ENCODE measurements at regions not wholly inside any gene's neighbourhood (a gene's known extent, or its start where the extent isn't known, plus 50 kb on each side); places are given as distances from the start of the nearest gene placed in this dataset.

DNA sequence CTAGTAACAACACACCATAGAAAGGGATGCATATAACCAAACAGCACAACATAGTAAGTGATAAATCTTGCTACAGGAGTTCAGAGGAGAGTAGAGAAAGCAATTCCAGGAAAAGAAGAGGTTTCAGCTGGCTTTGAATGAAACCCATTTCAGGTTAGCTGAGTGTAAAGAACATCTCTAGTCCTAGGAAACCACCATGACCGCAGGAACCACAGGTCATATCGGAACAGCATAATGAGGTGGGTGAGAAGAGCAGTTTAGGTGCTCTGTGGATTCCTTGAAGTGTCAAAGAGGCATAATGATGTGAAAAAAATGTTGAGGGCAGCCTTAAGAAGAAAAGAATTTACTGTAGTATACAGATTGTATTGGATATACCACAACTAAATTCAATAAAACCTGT is 507.5 kb downstream of the MTRR start (continued):
- TF ChIP-seq, protein P1, sequence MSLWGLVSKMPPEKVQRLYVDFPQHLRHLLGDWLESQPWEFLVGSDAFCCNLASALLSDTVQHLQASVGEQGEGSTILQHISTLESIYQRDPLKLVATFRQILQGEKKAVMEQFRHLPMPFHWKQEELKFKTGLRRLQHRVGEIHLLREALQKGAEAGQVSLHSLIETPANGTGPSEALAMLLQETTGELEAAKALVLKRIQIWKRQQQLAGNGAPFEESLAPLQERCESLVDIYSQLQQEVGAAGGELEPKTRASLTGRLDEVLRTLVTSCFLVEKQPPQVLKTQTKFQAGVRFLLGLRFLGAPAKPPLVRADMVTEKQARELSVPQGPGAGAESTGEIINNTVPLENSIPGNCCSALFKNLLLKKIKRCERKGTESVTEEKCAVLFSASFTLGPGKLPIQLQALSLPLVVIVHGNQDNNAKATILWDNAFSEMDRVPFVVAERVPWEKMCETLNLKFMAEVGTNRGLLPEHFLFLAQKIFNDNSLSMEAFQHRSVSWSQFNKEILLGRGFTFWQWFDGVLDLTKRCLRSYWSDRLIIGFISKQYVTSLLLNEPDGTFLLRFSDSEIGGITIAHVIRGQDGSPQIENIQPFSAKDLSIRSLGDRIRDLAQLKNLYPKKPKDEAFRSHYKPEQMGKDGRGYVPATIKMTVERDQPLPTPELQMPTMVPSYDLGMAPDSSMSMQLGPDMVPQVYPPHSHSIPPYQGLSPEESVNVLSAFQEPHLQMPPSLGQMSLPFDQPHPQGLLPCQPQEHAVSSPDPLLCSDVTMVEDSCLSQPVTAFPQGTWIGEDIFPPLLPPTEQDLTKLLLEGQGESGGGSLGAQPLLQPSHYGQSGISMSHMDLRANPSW (CRISPR knock-in tag; conservative IDR thresholded peaks at IDR 0.05; ENCODE audit: low read depth): no peak
- TF ChIP-seq CREB1 (CRISPR knock-in tag; IDR thresholded peaks at IDR 0.05): no peak
- TF ChIP-seq ZNF423 (CRISPR knock-in tag; IDR thresholded peaks at IDR 0.05): no peak
- TF ChIP-seq, protein P2, sequence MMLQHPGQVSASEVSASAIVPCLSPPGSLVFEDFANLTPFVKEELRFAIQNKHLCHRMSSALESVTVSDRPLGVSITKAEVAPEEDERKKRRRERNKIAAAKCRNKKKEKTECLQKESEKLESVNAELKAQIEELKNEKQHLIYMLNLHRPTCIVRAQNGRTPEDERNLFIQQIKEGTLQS (CRISPR knock-in tag; conservative IDR thresholded peaks at IDR 0.05): no peak
- no peak for TF ChIP-seq GABPB1 (CRISPR knock-in tag; IDR thresholded peaks at IDR 0.05)
- TF ChIP-seq RORB (CRISPR knock-in tag; IDR thresholded peaks at IDR 0.05): no peak
- TF ChIP-seq, protein P3, sequence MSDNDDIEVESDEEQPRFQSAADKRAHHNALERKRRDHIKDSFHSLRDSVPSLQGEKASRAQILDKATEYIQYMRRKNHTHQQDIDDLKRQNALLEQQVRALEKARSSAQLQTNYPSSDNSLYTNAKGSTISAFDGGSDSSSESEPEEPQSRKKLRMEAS (CRISPR knock-in tag; IDR thresholded peaks at IDR 0.05): no peak
- TF ChIP-seq, protein P4, sequence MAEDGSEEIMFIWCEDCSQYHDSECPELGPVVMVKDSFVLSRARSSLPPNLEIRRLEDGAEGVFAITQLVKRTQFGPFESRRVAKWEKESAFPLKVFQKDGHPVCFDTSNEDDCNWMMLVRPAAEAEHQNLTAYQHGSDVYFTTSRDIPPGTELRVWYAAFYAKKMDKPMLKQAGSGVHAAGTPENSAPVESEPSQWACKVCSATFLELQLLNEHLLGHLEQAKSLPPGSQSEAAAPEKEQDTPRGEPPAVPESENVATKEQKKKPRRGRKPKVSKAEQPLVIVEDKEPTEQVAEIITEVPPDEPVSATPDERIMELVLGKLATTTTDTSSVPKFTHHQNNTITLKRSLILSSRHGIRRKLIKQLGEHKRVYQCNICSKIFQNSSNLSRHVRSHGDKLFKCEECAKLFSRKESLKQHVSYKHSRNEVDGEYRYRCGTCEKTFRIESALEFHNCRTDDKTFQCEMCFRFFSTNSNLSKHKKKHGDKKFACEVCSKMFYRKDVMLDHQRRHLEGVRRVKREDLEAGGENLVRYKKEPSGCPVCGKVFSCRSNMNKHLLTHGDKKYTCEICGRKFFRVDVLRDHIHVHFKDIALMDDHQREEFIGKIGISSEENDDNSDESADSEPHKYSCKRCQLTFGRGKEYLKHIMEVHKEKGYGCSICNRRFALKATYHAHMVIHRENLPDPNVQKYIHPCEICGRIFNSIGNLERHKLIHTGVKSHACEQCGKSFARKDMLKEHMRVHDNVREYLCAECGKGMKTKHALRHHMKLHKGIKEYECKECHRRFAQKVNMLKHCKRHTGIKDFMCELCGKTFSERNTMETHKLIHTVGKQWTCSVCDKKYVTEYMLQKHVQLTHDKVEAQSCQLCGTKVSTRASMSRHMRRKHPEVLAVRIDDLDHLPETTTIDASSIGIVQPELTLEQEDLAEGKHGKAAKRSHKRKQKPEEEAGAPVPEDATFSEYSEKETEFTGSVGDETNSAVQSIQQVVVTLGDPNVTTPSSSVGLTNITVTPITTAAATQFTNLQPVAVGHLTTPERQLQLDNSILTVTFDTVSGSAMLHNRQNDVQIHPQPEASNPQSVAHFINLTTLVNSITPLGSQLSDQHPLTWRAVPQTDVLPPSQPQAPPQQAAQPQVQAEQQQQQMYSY (CRISPR knock-in tag; IDR thresholded peaks at IDR 0.05): no peak
- TF ChIP-seq ETV6 (CRISPR knock-in tag; IDR thresholded peaks at IDR 0.05): no peak

DNA sequence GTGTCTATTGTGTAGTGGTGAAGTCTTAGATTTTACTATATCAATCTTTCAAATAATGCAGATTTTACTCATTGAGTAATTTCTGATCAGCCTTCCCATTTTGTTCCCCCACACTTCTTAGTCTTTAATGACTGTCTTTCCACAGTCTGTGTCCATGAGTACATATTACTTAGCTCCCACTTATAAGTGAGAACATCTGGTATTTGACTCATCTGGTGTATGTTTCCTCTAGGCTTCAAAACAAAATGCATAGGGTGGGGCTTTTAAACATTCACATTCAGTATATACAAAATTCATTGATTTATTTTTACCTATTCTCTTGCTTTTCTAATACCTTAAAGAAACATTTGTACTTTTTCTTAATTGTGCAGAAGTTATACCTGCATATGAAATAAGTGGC is 513.0 kb downstream of the MTRR start:
- TF ChIP-seq, protein P5, sequence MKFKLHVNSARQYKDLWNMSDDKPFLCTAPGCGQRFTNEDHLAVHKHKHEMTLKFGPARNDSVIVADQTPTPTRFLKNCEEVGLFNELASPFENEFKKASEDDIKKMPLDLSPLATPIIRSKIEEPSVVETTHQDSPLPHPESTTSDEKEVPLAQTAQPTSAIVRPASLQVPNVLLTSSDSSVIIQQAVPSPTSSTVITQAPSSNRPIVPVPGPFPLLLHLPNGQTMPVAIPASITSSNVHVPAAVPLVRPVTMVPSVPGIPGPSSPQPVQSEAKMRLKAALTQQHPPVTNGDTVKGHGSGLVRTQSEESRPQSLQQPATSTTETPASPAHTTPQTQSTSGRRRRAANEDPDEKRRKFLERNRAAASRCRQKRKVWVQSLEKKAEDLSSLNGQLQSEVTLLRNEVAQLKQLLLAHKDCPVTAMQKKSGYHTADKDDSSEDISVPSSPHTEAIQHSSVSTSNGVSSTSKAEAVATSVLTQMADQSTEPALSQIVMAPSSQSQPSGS (CRISPR knock-in tag; IDR thresholded peaks at IDR 0.05; ENCODE audit: borderline replicate concordance, low read depth): no peak
- TF ChIP-seq, protein P6, sequence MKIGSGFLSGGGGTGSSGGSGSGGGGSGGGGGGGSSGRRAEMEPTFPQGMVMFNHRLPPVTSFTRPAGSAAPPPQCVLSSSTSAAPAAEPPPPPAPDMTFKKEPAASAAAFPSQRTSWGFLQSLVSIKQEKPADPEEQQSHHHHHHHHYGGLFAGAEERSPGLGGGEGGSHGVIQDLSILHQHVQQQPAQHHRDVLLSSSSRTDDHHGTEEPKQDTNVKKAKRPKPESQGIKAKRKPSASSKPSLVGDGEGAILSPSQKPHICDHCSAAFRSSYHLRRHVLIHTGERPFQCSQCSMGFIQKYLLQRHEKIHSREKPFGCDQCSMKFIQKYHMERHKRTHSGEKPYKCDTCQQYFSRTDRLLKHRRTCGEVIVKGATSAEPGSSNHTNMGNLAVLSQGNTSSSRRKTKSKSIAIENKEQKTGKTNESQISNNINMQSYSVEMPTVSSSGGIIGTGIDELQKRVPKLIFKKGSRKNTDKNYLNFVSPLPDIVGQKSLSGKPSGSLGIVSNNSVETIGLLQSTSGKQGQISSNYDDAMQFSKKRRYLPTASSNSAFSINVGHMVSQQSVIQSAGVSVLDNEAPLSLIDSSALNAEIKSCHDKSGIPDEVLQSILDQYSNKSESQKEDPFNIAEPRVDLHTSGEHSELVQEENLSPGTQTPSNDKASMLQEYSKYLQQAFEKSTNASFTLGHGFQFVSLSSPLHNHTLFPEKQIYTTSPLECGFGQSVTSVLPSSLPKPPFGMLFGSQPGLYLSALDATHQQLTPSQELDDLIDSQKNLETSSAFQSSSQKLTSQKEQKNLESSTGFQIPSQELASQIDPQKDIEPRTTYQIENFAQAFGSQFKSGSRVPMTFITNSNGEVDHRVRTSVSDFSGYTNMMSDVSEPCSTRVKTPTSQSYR (CRISPR knock-in tag; IDR thresholded peaks at IDR 0.05): no peak
- TF ChIP-seq NFE2L1 (CRISPR knock-in tag; IDR thresholded peaks at IDR 0.05): no peak
- TF ChIP-seq ZNF416 (CRISPR knock-in tag; IDR thresholded peaks at IDR 0.05): no peak
- TF ChIP-seq, protein P7, sequence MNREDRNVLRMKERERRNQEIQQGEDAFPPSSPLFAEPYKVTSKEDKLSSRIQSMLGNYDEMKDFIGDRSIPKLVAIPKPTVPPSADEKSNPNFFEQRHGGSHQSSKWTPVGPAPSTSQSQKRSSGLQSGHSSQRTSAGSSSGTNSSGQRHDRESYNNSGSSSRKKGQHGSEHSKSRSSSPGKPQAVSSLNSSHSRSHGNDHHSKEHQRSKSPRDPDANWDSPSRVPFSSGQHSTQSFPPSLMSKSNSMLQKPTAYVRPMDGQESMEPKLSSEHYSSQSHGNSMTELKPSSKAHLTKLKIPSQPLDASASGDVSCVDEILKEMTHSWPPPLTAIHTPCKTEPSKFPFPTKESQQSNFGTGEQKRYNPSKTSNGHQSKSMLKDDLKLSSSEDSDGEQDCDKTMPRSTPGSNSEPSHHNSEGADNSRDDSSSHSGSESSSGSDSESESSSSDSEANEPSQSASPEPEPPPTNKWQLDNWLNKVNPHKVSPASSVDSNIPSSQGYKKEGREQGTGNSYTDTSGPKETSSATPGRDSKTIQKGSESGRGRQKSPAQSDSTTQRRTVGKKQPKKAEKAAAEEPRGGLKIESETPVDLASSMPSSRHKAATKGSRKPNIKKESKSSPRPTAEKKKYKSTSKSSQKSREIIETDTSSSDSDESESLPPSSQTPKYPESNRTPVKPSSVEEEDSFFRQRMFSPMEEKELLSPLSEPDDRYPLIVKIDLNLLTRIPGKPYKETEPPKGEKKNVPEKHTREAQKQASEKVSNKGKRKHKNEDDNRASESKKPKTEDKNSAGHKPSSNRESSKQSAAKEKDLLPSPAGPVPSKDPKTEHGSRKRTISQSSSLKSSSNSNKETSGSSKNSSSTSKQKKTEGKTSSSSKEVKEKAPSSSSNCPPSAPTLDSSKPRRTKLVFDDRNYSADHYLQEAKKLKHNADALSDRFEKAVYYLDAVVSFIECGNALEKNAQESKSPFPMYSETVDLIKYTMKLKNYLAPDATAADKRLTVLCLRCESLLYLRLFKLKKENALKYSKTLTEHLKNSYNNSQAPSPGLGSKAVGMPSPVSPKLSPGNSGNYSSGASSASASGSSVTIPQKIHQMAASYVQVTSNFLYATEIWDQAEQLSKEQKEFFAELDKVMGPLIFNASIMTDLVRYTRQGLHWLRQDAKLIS (CRISPR knock-in tag; IDR thresholded peaks at IDR 0.05; ENCODE audit: borderline replicate concordance): no peak
- TF ChIP-seq, protein P8, sequence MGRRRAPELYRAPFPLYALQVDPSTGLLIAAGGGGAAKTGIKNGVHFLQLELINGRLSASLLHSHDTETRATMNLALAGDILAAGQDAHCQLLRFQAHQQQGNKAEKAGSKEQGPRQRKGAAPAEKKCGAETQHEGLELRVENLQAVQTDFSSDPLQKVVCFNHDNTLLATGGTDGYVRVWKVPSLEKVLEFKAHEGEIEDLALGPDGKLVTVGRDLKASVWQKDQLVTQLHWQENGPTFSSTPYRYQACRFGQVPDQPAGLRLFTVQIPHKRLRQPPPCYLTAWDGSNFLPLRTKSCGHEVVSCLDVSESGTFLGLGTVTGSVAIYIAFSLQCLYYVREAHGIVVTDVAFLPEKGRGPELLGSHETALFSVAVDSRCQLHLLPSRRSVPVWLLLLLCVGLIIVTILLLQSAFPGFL (CRISPR knock-in tag; IDR thresholded peaks at IDR 0.05; ENCODE audit: borderline replicate concordance): no peak
- TF ChIP-seq, protein P9, sequence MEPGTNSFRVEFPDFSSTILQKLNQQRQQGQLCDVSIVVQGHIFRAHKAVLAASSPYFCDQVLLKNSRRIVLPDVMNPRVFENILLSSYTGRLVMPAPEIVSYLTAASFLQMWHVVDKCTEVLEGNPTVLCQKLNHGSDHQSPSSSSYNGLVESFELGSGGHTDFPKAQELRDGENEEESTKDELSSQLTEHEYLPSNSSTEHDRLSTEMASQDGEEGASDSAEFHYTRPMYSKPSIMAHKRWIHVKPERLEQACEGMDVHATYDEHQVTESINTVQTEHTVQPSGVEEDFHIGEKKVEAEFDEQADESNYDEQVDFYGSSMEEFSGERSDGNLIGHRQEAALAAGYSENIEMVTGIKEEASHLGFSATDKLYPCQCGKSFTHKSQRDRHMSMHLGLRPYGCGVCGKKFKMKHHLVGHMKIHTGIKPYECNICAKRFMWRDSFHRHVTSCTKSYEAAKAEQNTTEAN (CRISPR knock-in tag; IDR thresholded peaks at IDR 0.05): no peak
- no peak for TF ChIP-seq ESRRA (CRISPR knock-in tag; IDR thresholded peaks at IDR 0.05; ENCODE audit: borderline replicate concordance)
- TF ChIP-seq ETV6 (CRISPR knock-in tag; IDR thresholded peaks at IDR 0.05): no peak
- Mint-ChIP-seq H3K9me3 (peaks cover 4% of the 10 kb centered on the region), H3K4me3 (no peak overlapping the region), H3K36me3 (no peaks in the 10 kb centered on the region), H3K27me3 (ENCODE audit: low read depth) (no peaks in the 10 kb centered on the region), H3K4me1 (no peaks in the 10 kb centered on the region), H3K27ac (no peak overlapping the region)
- DNase-seq (ENCODE audit: low spot score) (no peak), ATAC-seq (no peak)
- CTCF ChIA-PET: no interaction called here
- POLR2A ChIA-PET: no interaction called here
